ENCODE measurements at regions not wholly inside any gene's neighbourhood (a gene's known extent, or its start where the extent isn't known, plus 50 kb on each side); places are given as distances from the start of the nearest gene placed in this dataset.

DNA sequence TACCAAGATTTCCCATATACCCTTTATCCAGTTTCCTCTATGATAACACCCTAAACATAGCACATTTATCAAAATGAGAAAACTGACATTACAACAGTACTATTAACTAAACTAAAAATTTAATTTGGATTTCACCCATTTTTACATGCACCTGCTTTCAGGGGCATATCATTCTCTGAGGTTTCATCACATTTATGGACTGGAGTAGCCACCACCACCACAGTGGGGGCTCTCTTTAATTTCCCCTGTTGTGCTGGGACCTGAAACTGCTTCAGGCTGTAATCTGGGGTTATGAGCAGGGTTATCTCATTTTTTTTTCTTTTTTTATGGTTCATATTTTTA, 637.9 kb upstream of the DPP6 start:
- Histone ChIP-seq H3K4me3 (no peak overlapping the region), H3K27me3 (no peaks in the 10 kb centered on the region), H3K4me2 (no peak overlapping the region), H3K27ac (no peak overlapping the region), H3K4me1 (no peaks in the 10 kb centered on the region), H3K9me3 (peaks cover 26% of the 10 kb centered on the region), H3K36me3 (no peaks in the 10 kb centered on the region), H4K20me1 (no peaks in the 10 kb centered on the region), H3K9ac (no peak overlapping the region)
- TF ChIP-seq Cebpa-rat (IDR thresholded peaks at IDR 0.05): no peak

DNA sequence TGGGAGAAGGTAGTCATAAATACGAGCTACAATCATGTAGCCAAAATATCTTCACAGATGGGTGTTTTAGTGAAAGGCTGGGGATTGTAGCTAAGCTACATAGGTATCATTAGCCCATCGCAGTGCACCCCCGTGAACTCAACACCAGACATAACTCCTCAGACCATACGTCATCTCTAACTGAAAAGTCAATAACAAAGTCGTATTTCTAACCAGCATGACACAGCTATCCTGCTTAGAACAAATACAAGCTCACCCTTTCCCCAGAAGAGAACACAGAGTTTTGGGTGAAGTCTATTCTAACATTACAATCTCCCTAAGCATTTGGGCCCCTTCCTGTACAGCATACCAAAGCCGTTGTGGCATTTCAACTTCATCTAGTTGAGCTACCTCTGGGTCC, 636.6 kb upstream of the DPP6 start:
- H3K4me3 ChIP-seq: no peak overlapping the region
- no peaks in the 10 kb centered on the region for H4K20me1 ChIP-seq
- peaks cover 23% of the 10 kb centered on the region for H3K9me3 ChIP-seq
- H3K4me1 ChIP-seq: no peaks in the 10 kb centered on the region
- no peaks in the 10 kb centered on the region for H3K27me3 ChIP-seq
- no peak overlapping the region for H3K27ac ChIP-seq
- H3K36me3 ChIP-seq: no peaks in the 10 kb centered on the region
- no peak overlapping the region for H3K9ac ChIP-seq
- no peak for TF ChIP-seq Cebpa-rat (IDR thresholded peaks at IDR 0.05)
- no peak overlapping the region for H3K4me2 ChIP-seq

DNA sequence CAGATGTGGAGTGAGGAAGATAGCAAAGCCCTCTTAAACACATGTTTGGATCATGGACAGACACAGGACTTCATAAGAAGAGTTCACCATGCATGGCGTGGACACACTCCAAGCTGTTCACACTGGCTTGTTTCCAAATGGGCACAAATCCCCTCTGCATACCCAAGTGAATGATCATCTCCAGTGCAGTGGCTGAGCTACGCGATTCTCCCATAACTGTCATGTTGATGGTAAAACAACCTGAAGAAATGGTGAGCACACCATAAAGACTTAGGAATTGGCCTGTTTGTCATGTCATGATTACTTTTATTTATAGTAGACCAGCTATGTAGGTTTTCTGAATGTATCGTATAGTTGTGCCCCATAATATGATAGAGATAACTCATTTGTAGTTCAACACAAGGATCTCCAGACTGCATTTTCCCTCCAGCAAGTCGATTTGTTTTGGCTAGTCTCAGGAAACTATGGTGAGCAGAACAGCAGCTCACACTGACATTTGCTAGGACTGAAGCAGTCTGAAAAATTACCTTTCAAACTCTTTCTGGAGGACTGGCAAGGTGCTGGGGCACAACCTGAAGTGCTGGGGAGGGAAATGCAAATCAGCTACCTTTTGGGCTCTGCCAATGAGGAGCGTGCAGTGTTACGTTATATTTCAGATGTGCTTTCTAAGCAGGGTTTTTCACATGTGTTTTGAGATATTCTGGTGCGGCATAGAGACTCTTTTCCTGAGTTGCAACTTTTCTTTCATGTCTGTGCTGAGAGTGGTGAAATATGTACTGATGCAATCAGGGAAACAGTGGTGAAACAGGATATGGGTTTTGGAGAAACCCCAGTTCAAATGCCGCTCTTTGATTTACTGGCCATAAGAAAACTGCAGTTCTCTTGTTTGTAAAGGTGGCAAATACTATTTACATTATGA, 629.6 kb upstream of the DPP6 start:
- H3K4me1 ChIP-seq: peaks cover 14% of the 10 kb centered on the region
- peak overlapping the region; percentile 43 for H3K4me2 ChIP-seq
- 0 out of 2 replicates have a peak overlapping the region, but pooled peaks have one; percentile 25 for H3K27ac ChIP-seq
- no peak overlapping the region for H3K9ac ChIP-seq
- no peaks in the 10 kb centered on the region for H3K36me3 ChIP-seq
- TF ChIP-seq Cebpa-rat (IDR thresholded peaks at IDR 0.05): peak; percentile 68; the same call in 1 of the 2 replicates
- H4K20me1 ChIP-seq: no peaks in the 10 kb centered on the region
- no peaks in the 10 kb centered on the region for H3K27me3 ChIP-seq
- no peaks in the 10 kb centered on the region for H3K9me3 ChIP-seq
- H3K4me3 ChIP-seq: no peak overlapping the region

DNA sequence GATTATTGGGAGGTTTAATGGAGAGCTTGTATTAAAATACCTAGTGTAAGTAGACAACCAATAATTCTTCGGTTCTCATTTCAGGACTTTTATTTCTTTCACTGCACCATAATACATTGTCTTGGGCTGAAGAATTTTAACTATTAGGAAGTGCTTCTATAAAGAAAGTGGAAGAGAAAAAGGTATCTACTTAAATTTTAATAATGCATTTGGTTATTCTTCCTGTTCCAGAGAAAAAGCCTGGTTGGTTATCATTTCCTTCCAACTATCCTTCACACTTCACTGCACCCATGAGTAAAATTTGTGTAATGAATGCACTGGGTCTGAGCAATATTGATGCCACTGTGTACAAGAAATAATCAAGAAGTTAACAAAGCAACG, 629.0 kb upstream of the DPP6 start:
- no peak overlapping the region for H3K9ac ChIP-seq
- peaks cover 14% of the 10 kb centered on the region for H3K4me1 ChIP-seq
- H3K27me3 ChIP-seq: no peaks in the 10 kb centered on the region
- H3K36me3 ChIP-seq: no peaks in the 10 kb centered on the region
- no peak overlapping the region for H3K4me3 ChIP-seq
- H3K4me2 ChIP-seq: peak overlapping the region; percentile 43
- H3K27ac ChIP-seq: no peak overlapping the region
- H4K20me1 ChIP-seq: no peaks in the 10 kb centered on the region
- TF ChIP-seq Cebpa-rat (IDR thresholded peaks at IDR 0.05): no peak
- H3K9me3 ChIP-seq: no peaks in the 10 kb centered on the region

DNA sequence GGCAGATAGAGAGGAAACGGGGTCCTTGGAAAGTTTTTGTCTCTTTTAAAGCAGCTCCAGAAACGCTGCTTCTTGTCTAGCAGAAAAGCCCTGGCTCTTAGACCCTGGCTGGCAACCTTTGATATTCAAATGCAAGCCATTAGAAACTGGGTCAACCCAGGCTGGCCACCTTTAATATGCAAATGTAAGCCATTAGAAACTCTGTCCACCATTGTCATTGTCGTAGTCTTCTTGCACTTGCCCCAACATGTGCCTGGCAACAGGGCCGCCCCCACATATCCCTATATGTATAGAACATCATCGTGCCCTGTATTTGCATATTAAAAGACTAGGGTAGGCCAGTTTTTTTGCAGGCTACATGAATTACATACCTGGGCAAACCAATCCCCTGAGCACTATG, 621.3 kb upstream of the DPP6 start:
- H3K27me3 ChIP-seq: no peaks in the 10 kb centered on the region
- no peak for TF ChIP-seq Cebpa-rat (IDR thresholded peaks at IDR 0.05)
- H3K36me3 ChIP-seq: no peaks in the 10 kb centered on the region
- no peak overlapping the region for H3K27ac ChIP-seq
- H3K4me1 ChIP-seq: no peaks in the 10 kb centered on the region
- H3K4me3 ChIP-seq: no peak overlapping the region
- H3K9ac ChIP-seq: no peak overlapping the region
- no peak overlapping the region for H3K4me2 ChIP-seq
- H3K9me3 ChIP-seq: no peaks in the 10 kb centered on the region
- H4K20me1 ChIP-seq: no peaks in the 10 kb centered on the region

DNA sequence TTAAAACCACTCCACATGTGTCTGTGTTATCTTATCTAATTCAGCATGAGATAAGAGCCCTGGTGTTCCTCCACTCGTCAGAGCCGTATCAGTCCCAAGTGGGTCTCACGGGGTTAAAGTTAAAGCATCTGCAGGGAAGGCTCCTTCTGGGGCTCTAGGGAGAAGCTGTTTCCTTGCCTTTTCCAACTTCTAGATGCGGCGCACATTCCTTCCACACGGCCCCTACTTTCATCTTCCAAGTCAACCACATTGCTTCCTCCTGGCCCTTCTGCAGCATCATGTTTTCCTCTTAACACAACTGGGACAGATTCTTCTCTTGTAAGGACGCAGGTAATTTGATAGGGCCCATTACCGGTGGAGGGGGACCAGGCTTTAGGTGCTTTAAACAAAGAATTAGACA, 620.1 kb upstream of the DPP6 start:
- no peaks in the 10 kb centered on the region for H4K20me1 ChIP-seq
- no peaks in the 10 kb centered on the region for H3K4me1 ChIP-seq
- no peaks in the 10 kb centered on the region for H3K27me3 ChIP-seq
- no peak overlapping the region for H3K4me2 ChIP-seq
- no peak for TF ChIP-seq Cebpa-rat (IDR thresholded peaks at IDR 0.05)
- H3K9ac ChIP-seq: no peak overlapping the region
- no peak overlapping the region for H3K27ac ChIP-seq
- H3K4me3 ChIP-seq: no peak overlapping the region
- no peaks in the 10 kb centered on the region for H3K9me3 ChIP-seq
- H3K36me3 ChIP-seq: no peaks in the 10 kb centered on the region

DNA sequence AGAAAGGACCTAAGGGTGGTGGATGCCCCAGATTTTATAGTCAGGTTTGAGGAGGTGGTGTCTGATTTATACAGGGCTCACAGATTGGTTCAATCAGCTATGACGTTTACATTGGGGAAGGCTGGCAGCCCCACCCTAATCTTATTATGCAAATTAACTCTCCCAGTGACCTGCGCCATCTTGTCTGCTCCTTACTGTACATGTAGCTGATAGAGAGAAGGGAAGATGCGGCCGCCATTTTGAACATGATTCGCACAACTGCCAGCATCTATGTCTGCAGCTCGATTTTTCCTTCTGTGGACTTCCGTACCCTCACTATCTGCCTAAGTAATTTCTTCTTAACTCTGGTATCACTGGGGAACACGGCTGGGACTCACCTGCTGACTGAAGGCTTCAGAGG, 619.0 kb upstream of the DPP6 start:
- no peaks in the 10 kb centered on the region for H4K20me1 ChIP-seq
- H3K27me3 ChIP-seq: no peaks in the 10 kb centered on the region
- no peak overlapping the region for H3K27ac ChIP-seq
- H3K9me3 ChIP-seq: no peaks in the 10 kb centered on the region
- H3K4me3 ChIP-seq: no peak overlapping the region
- TF ChIP-seq Cebpa-rat (IDR thresholded peaks at IDR 0.05): no peak
- H3K36me3 ChIP-seq: no peaks in the 10 kb centered on the region
- H3K4me2 ChIP-seq: no peak overlapping the region
- no peak overlapping the region for H3K9ac ChIP-seq
- H3K4me1 ChIP-seq: no peaks in the 10 kb centered on the region

DNA sequence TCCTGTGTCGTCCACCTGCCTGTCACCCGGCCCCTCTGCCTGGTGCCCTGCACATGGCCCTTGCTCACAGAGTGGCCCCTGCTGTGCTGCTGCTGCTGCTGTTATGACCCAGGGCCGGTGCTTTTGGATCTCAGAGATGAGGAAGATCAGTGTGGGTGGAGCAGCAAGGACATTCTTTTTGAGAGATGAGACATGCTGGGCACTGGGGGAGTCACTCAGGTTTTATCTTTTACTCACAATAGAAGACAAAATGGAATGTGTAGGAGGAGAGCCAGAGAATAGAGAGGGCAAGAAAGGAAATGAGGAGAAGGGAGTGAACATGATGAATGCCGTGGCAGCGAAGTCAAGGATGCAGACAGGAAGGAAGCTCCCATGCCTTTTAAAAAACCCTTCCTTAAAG, 611.5 kb upstream of the DPP6 start:
- H4K20me1 ChIP-seq: no peaks in the 10 kb centered on the region
- no peak overlapping the region for H3K4me3 ChIP-seq
- H3K4me2 ChIP-seq: no peak overlapping the region
- no peak for TF ChIP-seq Cebpa-rat (IDR thresholded peaks at IDR 0.05)
- H3K27me3 ChIP-seq: no peaks in the 10 kb centered on the region
- H3K36me3 ChIP-seq: no peaks in the 10 kb centered on the region
- no peak overlapping the region for H3K27ac ChIP-seq
- H3K4me1 ChIP-seq: no peaks in the 10 kb centered on the region
- H3K9me3 ChIP-seq: no peaks in the 10 kb centered on the region
- no peak overlapping the region for H3K9ac ChIP-seq

DNA sequence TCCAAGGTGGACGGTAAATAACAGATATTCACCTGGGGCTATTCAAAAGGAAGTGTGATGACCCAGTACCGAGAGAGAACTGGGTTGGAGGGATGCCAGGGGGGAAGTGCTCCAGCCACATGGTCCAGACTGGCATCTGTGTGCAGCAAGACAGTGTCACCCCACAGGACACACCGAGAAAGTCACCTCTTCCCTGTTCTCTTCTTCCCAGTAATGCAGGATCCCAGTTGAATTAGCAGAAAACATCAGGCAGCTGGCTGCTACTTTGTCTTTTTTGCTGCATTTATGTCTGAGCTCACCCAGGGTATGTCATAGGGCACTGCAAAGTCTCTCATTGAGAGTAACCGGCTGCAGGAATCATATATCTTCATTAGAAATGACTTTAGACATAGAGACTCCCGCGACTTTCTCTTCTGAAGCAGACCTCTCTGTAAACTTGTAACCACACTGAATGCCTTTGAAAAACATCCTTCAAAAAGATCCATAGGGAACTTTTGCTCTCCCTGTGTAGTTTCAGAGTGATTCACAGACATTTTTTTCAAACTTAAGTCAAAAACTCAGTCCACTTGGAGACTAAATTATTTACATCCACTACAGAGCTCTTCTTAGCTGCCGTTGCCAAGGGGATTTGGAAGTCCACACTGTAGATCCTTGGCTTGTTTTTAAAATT, 609.0 kb upstream of the DPP6 start:
- H3K9ac ChIP-seq: no peak overlapping the region
- no peak overlapping the region for H3K4me2 ChIP-seq
- TF ChIP-seq Cebpa-rat (IDR thresholded peaks at IDR 0.05): no peak
- no peak overlapping the region for H3K4me3 ChIP-seq
- H3K27ac ChIP-seq: no peak overlapping the region
- H3K4me1 ChIP-seq: no peaks in the 10 kb centered on the region
- H3K27me3 ChIP-seq: no peaks in the 10 kb centered on the region
- no peaks in the 10 kb centered on the region for H4K20me1 ChIP-seq
- no peaks in the 10 kb centered on the region for H3K9me3 ChIP-seq
- no peaks in the 10 kb centered on the region for H3K36me3 ChIP-seq

DNA sequence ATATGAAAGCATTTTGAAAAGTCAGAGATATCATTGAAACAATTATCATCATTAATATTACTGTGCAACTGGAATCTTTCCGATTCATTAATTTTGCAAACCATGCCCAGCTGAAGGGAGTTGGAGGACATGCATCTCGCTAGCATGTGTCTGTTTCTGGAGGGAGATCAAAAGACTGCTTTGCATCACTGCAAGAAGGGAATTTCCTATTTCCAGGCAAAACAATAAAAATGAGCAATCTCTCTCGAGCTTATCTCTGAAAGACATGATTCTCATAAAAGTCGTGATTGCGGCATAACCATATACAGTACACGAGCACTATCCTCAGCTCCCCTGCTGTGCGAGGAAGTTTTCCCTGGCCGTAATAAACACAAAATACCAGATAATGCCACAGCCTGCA, 607.6 kb upstream of the DPP6 start:
- Histone ChIP-seq H3K9ac (no peak overlapping the region), H3K4me3 (no peak overlapping the region), H3K27ac (no peak overlapping the region), H3K36me3 (no peaks in the 10 kb centered on the region), H3K9me3 (no peaks in the 10 kb centered on the region), H3K27me3 (no peaks in the 10 kb centered on the region), H4K20me1 (no peaks in the 10 kb centered on the region), H3K4me1 (no peaks in the 10 kb centered on the region), H3K4me2 (no peak overlapping the region)
- TF ChIP-seq Cebpa-rat (IDR thresholded peaks at IDR 0.05): no peak
